Fibroblast of lung (primary cell): ENCODE measurements at regions not wholly inside any gene's neighbourhood (a gene's known extent, or its start where the extent isn't known, plus 50 kb on each side); places are given as distances from the start of the nearest gene placed in this dataset.

Experiments used
- DNase-seq, 2 donors: peaks; one replicate each; pipeline versions ENCODE4 v3.0.0 to v3.0.0-alpha.2; 2010; ENCODE audit warnings: low read depth in 2 of 2
- H2AFZ ChIP-seq: 2 replicates; pipeline ENCODE4 v1.5.1; 2012; ENCODE audit warnings: low read length, control low read depth, inconsistent platforms
- H3K27ac ChIP-seq: 2 replicates; pipeline ENCODE4 v1.5.1; 2011; ENCODE audit warnings: low read length, control low read depth; ENCODE audit not compliant: insufficient read depth
- H3K27me3 ChIP-seq: 2 replicates; pipeline ENCODE4 v1.5.1; 2011; ENCODE audit warnings: mild to moderate bottlenecking, low read length; ENCODE audit not compliant: control insufficient read depth, insufficient read depth
- H3K36me3 ChIP-seq: 2 replicates; pipeline ENCODE4 v1.5.1; 2011; ENCODE audit warnings: low read length; ENCODE audit not compliant: control insufficient read depth, insufficient read depth
- H3K4me1 ChIP-seq: 2 replicates; pipeline ENCODE4 v1.5.1; 2011; ENCODE audit warnings: low read length; ENCODE audit not compliant: control insufficient read depth, insufficient read depth; ENCODE audit errors: extremely low read depth
- H3K4me2 ChIP-seq: 2 replicates; pipeline ENCODE4 v1.5.1; 2011; ENCODE audit warnings: low read length, control low read depth; ENCODE audit not compliant: insufficient read depth; ENCODE audit errors: extremely low read depth
- H3K4me3 ChIP-seq, 4 experiments: fragments of 200-600 bp in 1 of 4; sonication (generic) in 1 of 4; replicated peaks in 1 of 4; 2 replicates each; pipeline ENCODE4 v1.5.1; 2011 to 2016; ENCODE audit warnings: low read length in 4 of 4, low read depth in 3 of 4, mild to moderate bottlenecking in 3 of 4, control low read depth in 2 of 4, inconsistent platforms in 1 of 4, mixed read lengths in 1 of 4; ENCODE audit not compliant: insufficient read depth in 1 of 4; ENCODE audit errors: control extremely low read depth in 1 of 4
- H3K79me2 ChIP-seq: 2 replicates; pipeline ENCODE4 v1.5.1; 2012; ENCODE audit warnings: mild to moderate bottlenecking, low read length, inconsistent platforms; ENCODE audit not compliant: control insufficient read depth, insufficient read depth
- H3K9ac ChIP-seq: 2 replicates; pipeline ENCODE4 v1.5.1; 2011; ENCODE audit warnings: mild to moderate bottlenecking, low read length, control low read depth; ENCODE audit not compliant: insufficient read depth
- H3K9me3 ChIP-seq: 2 replicates; pipeline ENCODE4 v1.5.1; 2012; ENCODE audit warnings: low read depth, low read length; ENCODE audit not compliant: control insufficient read depth, insufficient read depth
- H4K20me1 ChIP-seq: 2 replicates; pipeline ENCODE4 v1.5.1; 2011; ENCODE audit warnings: low read length; ENCODE audit not compliant: control insufficient read depth, insufficient read depth; ENCODE audit errors: extremely low read depth
- EZH2 ChIP-seq: IDR thresholded peaks from 2 replicates; pipeline ENCODE4 v1.5.1; 2012; ENCODE audit warnings: low read length, control low read depth, mild to moderate bottlenecking; ENCODE audit errors: missing control alignments
- TF ChIP-seq, protein P1 (sequence below), 2 donors: IDR thresholded peaks in 1 of 2; conservative IDR thresholded peaks in 1 of 2; 1 replicate in 1 of 2; 2 replicates in 1 of 2; pipeline ENCODE4 v1.5.1; 2011 to 2012; ENCODE audit warnings: low read length in 2 of 2, control low read depth in 1 of 2, inconsistent platforms in 1 of 2, low read depth in 1 of 2, mild to moderate bottlenecking in 1 of 2

DNA sequence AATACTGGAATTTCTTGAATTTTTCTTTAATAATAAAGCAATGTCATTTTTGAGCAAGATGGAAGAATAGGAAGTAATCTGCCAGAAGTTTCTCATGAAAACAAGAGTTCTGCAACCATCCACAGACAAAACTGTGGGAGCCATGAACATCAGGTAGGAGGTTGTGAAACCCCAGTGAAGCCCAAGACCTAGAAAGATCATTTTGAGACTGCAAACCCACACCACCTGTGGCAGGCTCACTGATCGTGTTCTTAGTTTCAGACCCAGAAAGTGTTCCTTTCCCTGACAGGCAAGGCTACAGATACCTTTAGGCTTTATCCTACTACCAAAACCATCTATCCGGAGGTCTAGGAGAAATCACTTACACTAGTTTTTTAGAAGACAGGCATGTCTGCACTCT is 2189.8 kb upstream of the PCDH20 start:
- no peak overlapping the region for H3K4me2 ChIP-seq
- TF ChIP-seq, protein P1, sequence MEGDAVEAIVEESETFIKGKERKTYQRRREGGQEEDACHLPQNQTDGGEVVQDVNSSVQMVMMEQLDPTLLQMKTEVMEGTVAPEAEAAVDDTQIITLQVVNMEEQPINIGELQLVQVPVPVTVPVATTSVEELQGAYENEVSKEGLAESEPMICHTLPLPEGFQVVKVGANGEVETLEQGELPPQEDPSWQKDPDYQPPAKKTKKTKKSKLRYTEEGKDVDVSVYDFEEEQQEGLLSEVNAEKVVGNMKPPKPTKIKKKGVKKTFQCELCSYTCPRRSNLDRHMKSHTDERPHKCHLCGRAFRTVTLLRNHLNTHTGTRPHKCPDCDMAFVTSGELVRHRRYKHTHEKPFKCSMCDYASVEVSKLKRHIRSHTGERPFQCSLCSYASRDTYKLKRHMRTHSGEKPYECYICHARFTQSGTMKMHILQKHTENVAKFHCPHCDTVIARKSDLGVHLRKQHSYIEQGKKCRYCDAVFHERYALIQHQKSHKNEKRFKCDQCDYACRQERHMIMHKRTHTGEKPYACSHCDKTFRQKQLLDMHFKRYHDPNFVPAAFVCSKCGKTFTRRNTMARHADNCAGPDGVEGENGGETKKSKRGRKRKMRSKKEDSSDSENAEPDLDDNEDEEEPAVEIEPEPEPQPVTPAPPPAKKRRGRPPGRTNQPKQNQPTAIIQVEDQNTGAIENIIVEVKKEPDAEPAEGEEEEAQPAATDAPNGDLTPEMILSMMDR (conservative IDR thresholded peaks at IDR 0.05 in 1 of 2, IDR thresholded peaks at IDR 0.05 in 1 of 2; ENCODE audit: low read depth in 1 of 2, low read length in 2 of 2) = no peak
- TF ChIP-seq EZH2 = no peak
- DNase-seq = no peak
- no peaks in the 10 kb centered on the region for H3K27me3 ChIP-seq
- no peaks in the 10 kb centered on the region for H3K9me3 ChIP-seq
- H3K4me1 ChIP-seq = no peaks in the 10 kb centered on the region
- no peak overlapping the region for H3K9ac ChIP-seq
- no peak overlapping the region for H2AFZ ChIP-seq
- no peaks in the 10 kb centered on the region for H4K20me1 ChIP-seq
- no peaks in the 10 kb centered on the region for H3K79me2 ChIP-seq
- no peak overlapping the region for H3K27ac ChIP-seq
- H3K36me3 ChIP-seq = no peaks in the 10 kb centered on the region
- H3K4me3 ChIP-seq = no peak overlapping the region

DNA sequence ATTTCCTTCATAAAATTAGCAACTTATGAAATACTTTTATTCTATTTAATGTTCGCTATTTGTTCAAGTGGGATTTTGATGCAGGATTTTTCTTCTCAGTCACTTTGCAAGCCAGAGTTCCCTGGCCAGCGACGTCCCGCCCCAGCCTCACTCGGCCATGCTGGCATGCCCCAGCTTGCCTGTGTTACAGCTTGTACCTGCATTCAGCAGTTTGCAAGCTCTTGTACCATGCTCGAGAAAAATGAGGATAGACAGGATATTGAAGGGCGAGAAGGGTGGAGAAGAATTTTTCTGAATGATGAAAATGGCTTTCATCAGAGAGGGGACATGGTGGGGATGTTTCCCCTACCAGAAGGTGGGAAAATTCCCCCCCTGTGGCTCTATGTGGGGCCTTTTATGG is 2180.2 kb upstream of the PCDH20 start:
- H2AFZ ChIP-seq = no peak overlapping the region

DNA sequence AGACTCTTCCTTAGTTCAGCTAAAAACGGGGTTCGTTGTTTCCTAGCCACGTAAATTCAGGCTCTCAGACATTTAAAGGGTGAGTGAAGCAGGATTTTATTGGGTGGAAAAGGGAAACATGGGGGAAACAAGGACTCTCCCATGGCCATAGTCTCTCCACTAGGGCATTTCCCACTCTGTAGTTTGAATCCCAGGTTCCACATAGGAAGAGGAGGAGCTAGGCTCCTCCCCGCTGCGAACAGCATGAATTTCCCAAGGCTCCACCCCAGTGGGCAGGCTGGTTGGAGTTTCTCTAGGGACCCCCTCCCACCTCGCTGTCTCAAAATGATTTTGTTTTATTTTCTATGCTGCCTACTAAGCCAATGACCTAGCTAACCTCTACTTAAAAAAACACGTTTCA is 2170.8 kb upstream of the PCDH20 start:
- DNase-seq = no peak
- Histone ChIP-seq H3K9me3 (no peaks in the 10 kb centered on the region), H3K27ac (no peak overlapping the region), H3K4me1 (no peaks in the 10 kb centered on the region), H3K36me3 (no peaks in the 10 kb centered on the region), H2AFZ (no peak overlapping the region), H4K20me1 (no peaks in the 10 kb centered on the region), H3K9ac (no peak overlapping the region), H3K4me3 (no peak overlapping the region), H3K4me2 (no peak overlapping the region), H3K27me3 (no peaks in the 10 kb centered on the region), H3K79me2 (no peaks in the 10 kb centered on the region)
- TF ChIP-seq, protein P1 (conservative IDR thresholded peaks at IDR 0.05 in 1 of 2, IDR thresholded peaks at IDR 0.05 in 1 of 2; ENCODE audit: low read depth in 1 of 2, low read length in 2 of 2) = no peak
- no peak for TF ChIP-seq EZH2

More for the DNA sequence above, 2180.2 kb upstream of the PCDH20 start:
- Histone ChIP-seq H3K27me3 (no peaks in the 10 kb centered on the region), H3K4me2 (no peak overlapping the region), H3K4me1 (no peaks in the 10 kb centered on the region), H3K4me3 (no peak overlapping the region), H3K27ac (no peak overlapping the region), H3K9me3 (no peaks in the 10 kb centered on the region), H4K20me1 (no peaks in the 10 kb centered on the region), H3K9ac (no peak overlapping the region), H3K36me3 (no peaks in the 10 kb centered on the region), H3K79me2 (no peaks in the 10 kb centered on the region)
- TF ChIP-seq, protein P1 (conservative IDR thresholded peaks at IDR 0.05 in 1 of 2, IDR thresholded peaks at IDR 0.05 in 1 of 2; ENCODE audit: low read depth in 1 of 2, low read length in 2 of 2) = no peak
- no peak for TF ChIP-seq EZH2
- DNase-seq = no peak
